HG03378 (cell line): ENCODE measurements at regions not wholly inside any gene's neighbourhood (a gene's known extent, or its start where the extent isn't known, plus 50 kb on each side); places are given as distances from the start of the nearest gene placed in this dataset.
"Not testable (repeated sequence)": the region's sequence is repeated elsewhere in the genome, so short reads cannot be mapped to it uniquely, and the experiment has no call there.

ENCODE experiments used
- ATAC-seq: cut with Tn5 transposase; IDR thresholded peaks from one replicate; pipeline ENCODE4 v1.9.1; 2021; ENCODE audit warnings: mild to moderate bottlenecking, moderate library complexity; ENCODE audit not compliant: unreplicated experiment

DNA sequence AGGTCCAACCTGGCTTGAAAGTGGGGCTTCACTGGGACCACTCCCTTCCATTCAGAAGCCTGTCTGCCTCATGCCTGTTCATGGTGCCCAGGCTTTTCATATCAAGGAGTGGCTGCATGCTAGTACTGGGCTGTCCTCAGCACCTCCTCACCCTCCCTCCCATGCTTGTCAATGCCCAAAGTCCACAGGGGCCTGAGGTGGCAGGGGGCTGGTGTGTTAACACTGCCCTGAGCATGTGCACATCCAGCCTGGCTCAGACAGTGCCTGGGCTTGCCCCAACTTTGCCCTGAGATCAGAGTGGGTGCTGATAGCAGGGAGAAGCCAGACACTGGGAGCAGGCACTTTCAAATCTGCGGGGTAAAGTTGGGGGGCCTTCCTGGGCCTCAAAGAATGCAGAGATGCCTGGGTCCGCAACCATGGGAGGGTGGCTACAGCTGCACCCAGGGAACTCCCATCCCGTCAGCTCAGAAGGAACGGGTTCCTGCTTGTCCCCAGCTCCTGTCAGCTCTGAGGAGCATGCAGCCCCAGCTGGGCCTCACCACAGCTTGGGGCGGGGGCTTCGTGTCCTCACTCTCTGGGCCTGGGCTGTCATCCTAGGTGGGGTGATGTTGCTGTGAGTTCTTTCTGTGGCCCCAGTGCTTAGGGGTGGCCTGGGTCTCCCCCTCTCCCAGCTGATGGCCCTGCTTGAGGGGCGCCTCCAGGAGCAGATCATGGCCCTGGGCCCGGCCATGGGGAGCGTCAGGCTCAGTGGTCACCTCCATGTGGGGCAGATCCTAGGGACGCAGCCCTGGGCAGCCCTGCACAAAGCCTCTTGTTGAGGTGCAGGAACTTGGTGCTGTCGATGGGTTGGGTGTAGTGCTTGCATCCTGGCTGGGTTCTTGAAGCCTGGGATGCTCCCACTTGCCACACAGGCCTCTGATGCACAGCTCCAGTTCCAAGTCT is 830.6 kb upstream of the SLITRK5 start:
- ATAC-seq: no peak

DNA sequence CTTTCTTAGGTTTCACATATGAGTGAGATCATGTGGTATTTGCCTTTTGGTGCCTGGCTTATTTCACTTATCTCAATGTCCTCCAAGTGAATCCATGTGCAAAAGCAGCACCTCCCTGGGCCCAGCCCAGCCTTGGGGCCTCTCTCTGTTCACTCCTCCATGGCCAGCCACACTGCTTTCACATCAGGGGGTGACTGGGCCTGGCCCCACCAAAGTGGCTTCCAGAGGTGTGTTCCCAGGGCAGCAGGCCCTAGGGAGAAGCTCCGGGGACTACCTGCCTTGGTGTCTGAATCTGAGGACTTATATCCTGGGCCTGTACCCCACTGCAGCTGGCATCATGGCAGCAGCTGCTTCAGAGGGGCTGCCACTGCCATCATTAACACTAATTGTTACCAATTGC is 829.9 kb upstream of the SLITRK5 start:
- ATAC-seq: no peak

DNA sequence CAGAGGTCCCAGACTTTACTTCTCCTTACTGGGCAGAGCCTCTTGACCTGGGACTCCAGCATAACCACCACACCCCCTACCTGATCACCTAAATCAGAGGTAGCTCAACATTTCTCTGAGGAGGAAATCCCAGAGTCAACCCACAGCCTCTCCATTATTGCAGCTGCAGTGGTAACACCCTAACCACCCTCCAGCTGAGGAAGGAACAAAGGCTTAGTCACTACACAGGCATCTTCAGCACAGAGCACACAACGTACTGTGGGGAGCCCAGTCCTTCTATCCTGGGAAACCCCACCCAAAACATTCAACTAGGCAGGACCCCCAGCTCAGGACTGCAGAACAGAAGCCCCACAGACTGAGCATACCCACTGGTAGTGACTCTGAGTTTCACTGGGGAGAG is 824.7 kb upstream of the SLITRK5 start:
- ATAC-seq: no peak

DNA sequence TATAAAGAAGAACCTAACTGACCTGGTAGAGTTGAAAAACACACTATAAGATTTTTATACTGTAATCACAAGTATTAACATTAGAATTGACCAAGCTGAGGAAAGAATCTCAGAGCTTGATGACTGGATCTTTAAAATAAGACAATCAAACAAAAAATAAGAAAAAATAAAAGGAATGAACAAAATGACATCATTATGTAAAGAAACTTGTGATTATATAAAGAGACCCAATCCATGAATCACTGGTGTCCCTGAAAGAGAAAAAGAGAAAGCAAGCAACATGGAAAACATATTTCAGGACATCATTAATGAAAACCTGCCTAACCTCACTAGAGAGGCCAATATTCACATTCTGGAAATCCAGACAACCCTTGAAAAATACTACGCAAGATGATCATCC is 822.5 kb upstream of the SLITRK5 start:
- ATAC-seq: no peak

DNA sequence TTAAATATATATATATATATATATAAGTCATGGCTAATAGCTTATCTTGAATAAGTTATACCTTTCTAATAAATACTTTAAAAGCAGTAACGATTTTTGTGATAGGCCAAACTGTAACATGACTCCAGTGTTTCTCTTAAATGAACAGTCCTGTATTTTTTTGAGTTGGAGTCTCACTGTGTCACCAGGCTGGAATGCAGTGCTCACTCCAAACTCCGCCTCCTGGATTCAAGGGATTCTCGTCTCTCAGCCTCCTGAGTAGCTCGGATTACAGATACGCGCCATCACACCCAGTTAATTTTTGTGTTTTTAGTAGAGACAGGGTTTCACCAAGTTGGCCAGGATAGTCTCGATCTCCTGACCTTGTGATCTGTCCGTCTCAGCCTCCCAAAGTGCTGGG is 814.2 kb upstream of the SLITRK5 start:
- ATAC-seq: no peak

DNA sequence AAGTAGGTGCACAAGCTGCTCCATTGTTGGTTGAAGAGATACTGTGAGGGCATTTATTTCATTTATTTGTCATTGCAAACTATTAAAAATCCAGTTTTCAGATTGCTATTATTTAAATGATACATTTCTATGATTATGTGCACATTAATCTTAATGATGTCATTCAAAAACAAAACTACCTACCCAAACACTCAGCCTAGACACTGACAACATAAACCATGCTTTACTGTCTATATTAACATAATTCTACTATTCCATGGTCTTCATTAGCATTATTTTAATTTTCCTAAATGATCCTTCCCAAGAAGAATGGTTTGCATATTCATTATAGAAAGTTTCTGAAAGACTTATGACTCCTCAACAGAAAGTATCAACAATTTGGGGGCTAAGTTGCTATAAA is 813.0 kb upstream of the SLITRK5 start:
- ATAC-seq: no peak

DNA sequence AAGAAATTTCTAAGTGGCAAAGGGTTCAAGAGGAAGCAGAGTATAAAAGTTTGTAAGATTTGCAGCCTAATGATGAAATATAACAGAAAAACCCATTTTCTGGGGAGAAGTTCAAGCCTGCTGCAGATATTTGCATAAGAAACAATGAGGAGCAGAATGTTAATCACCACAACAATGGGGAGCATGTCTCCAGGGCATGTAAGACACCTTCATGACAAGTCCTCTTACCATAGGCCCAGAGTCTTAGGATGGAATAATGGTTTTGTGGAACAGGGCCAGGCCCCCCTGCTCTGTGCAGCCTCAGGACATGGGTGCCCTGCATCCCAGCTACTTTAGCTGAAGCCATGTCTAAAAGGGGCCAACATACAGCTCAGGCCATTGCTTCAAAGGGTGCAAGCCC is 809.0 kb upstream of the SLITRK5 start:
- no peak for ATAC-seq

DNA sequence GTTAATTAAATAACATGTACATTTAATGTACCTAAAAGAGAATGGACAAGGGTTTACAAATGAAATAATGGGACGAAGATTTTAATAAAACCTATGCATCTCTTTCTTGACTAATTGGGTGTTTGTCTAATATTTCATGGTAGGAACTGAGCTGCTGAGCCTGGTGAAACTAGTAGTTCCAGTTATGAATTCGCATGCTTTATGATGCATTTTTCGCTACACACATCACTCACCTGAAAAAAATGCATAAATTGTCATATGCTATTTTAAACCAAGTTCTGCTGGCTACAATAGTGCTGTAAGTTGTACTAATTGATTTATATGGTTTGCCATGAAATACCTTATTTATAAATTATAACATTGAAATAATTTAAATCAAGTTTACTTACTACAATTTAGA is 806.8 kb upstream of the SLITRK5 start:
- no peak for ATAC-seq

DNA sequence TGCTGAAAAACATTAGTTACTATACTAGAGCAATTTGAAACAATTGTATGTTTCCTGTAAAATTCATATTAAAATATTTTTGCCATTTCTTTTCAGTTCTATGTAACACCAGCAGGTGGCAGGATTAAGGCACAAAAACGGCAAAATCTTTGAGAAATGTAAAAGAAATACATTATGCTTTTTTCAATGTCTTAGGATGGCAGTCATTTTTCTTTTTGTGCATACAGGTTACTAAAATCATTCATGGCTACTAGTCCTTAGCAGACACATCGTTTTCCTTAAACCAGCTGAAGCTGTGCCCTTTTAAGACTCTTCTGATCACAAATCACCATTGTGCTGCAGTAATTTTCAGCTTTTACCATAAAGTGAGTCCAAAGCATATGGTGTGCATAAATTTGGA is 800.7 kb upstream of the SLITRK5 start:
- no peak for ATAC-seq

DNA sequence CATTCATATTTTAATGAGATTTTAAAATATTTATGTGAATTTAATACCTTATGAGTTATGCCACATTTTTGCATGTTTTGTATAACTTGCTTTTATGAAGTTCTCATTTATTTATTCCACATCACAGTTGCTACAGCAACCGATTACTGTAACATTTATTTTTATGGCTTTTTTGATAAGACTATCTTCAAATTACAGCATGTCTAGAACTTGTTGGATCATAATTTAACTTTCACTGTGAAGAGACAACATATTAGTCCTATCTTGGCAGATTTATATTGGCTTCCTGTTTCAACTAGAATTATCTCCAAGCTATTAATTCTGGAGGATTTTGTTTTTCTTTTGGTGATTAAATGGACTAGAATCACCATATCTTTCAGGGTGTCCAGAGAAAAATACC is 793.7 kb upstream of the SLITRK5 start:
- no peak for ATAC-seq

DNA sequence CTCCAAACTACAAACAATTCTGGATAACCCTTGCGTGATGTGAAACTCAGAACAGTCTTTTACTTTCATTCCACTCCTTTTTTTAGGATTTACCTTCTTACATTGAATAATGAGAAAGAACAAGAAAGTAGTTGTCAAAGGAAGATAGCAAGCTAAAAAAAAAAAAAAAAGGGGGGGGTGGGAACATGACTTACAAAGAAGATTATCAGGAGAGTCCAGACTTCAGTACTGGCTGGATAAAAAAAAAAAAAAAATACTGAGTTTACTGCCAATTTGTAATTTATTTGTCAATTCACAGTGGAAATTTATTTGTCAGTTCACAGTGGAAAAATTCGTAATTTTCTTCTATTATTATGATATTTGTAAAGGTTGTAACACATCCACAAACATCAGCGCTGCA is 792.4 kb upstream of the SLITRK5 start:
- ATAC-seq: no peak

DNA sequence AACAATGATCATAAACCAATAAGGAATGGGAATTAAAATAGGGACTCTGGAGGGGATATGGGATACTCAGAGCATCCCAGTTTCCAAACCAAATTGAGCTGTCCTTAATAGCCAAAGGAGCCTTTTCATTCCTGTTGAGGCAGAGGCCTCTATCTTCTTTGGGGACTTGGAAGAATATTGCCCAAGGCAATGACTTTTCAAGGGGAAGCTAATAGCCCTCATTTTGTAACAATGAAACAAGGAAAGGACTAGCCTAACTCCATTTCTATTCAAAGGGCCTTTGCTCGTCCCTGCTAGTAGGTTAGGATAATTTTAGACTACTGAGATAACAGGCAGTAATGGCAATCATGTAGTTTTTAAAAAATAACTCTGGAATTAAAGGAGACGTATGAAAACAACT is 789.8 kb upstream of the SLITRK5 start:
- ATAC-seq: no peak

DNA sequence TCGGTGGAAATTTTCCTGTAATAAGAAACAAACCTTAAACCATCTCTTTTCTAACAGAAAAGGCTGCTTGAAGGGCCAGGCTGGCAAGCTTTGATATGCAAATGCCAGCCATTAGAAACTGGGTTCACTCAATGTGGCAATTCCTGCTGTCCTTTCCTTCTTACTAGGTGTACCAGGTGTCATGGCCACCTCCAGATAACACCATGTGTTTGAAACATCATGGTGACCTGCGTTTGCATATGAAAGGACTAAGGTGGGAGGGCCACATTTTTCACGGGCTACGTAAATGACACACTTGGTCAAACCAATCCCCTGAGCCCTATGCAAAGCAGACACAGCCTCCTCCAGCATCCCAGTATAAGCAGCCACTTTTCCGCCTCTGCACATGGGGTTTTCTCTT is 789.1 kb upstream of the SLITRK5 start:
- ATAC-seq: no peak

DNA sequence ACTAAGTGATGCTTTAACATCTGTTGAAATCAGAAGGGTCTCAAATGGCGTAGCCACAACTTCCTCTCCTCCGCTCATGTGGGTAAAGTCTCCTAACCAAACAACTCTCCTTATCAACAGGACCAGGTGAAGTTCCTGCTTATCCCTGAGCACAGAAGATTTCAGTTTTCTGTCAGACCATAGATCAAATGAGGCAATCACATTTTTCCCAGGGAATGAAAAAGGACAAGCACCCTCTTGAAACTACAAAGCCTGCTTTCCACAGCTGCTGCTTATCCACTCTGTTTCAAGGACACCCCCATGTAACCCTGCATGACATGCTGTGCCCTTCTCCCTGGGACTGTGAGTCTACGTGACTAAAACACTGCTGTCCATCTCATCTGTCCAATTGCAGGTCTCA is 788.3 kb upstream of the SLITRK5 start:
- ATAC-seq: no peak

DNA sequence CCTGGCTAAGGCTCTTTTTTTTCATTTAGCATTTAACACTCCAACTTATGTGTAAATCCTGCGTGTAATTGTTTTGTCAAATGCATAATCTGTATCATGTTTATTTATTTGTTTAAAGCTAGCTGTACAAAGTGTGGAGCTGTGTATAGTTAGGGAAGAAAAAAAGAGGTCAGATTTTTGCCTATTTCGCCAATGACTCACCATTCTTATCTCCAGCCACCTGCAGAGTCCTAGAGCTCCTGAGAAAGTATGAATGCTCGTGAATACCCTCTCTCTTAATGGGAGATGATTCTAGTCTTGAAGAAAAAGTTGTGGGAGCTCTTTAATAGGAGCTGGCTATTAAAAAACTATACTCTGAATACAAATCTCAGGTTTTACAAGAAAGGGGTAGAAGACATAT is 778.8 kb upstream of the SLITRK5 start:
- ATAC-seq: no peak

DNA sequence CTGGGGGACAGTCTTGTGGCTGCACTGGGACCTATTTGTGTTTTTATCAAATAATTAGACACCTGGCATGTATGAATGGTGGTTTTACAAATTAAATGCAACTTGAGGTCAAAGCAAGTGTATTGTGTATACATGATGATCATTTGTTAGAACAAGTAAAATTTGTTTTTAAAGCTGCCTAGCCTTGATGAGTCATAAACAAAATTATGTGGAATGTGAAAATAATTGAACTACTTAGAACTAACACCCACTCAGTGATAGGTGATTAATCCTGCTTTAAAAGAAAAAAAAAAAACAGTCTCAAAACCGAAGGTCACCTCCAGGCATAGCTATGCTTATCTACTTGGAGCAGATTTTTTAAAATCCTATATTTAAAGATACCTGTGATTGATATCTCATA is 770.3 kb upstream of the SLITRK5 start:
- no peak for ATAC-seq

DNA sequence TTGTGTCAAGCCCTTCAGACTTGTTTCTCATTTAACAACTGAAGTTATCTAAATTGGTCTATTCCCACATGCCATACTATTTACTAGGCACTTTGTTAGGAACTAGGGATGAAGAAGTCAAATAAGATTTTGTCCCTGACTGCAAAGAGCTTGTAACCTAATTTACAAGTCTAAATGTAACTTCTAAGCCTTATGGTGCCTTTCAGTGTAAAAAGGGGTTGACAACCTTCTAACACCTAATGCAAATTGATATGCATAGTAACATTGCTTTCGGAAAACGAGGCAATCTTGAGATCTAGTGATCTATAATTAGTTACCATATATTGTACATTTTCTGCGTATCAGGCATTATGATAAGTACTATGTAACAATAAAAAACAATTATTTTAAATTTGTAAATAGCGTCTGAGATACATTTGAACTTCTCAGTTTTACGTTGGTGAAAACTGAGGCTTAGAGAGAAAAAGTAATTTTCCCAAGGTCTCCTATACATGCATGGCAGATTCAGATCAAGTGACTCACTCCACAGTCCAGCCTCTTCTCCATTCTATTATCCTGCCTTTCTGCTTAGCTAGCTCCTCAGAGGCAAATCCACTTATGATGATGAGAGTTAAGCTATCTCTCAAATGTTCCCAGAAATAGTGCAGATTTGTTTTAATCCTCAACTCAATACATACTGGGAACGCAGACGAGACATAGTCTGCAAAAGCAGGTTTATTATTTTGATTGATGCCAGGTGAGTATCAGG is 764.9 kb upstream of the SLITRK5 start:
- ATAC-seq: no peak

DNA sequence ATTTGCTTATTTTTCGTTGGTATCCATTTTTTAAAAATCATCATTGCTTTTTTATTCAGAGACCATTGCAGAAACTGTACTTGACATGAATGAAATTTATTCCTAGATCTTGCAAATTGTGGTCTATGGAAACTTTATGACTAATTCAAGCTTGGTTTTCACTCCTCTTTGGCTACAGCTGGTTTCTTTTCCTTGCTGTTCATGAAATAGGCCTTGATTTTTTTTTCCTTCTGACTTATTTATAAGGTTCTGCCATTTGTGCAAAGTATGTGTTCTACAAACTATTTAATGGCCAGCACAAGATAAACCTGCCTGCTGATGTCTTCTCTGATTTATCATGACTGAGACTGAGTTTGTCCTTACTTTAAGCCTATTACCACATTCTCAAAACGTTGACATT is 764.0 kb upstream of the SLITRK5 start:
- ATAC-seq: no peak

DNA sequence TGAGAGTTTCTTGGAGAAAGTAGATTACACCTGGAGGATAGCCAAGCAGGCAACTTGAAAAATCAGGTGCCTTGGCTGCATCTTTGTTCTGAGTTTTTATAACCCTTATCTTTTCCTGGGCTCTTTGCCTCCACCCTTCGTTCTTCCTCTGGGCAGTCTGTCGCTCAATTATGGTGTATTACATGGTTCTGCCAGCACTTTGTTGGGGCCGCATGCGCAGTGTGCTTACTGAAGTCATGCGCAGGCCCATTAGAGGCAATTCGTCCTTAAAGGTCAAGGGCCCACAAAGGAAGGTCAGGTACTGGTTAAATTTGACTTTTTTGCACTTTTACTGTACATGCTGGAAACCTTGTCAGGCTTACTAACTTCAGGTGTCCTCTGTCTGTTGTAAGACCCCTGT is 761.9 kb upstream of the SLITRK5 start:
- no peak for ATAC-seq

DNA sequence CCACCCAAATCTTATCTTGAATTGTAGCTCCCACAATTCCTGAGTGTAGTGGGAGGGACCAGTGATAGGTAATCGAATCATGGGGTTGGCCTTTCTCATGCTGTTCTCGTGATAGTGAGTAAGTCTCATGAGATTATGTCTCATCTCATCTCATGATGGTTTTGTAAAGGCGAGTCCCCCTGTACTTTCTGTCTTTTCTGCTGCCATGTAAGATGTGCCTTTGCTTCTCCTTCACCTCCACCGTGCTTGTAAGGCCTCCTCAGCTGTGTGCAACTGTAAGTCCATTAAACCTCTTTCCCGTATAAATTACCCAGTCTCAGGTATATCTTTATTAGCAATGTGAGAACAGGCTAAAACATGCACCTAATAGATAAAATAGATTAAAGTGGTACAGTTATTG is 756.4 kb upstream of the SLITRK5 start:
- no peak for ATAC-seq

DNA sequence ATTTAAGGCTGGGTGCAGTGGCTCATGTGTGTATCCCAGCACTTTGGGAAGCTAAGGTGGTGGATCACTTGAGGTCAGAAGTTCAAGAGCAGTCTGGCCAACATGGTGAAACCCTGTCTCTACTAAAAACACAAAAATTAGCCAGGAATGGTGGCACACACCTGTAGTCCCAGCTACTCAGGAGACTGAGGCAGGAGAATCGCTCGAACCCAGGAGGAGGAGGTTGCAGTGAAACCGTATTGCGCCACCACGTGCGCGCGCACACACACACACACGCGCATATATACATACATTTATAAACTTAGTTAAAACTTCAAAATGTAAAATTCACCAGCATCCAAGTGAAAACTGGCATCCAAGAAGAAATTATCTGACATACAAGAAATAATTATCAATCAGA is 753.7 kb upstream of the SLITRK5 start:
- not testable (repeated sequence) for ATAC-seq

DNA sequence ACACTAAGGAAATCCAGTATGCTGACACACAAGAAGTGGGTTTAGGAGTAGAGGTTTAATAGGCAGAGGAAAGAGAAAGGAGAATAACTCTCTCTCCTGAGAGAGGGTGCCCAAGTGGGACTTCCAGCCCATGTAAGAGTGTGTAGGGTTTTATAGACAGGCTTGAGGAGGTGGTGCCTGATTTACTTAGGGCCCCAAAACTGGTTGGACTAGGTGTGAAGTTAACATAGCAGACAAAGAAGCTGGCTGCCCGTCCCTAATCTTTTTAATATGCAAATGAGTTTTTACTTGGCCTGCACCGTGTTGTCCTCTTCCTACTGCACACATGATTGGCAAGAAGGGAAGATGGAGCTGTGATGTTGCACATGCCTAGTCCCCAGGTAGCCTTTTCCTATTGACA is 752.5 kb upstream of the SLITRK5 start:
- no peak for ATAC-seq
